ENCODE measurements at regions not wholly inside any gene's neighbourhood (a gene's known extent, or its start where the extent isn't known, plus 50 kb on each side); places are given as distances from the start of the nearest gene placed in this dataset.

DNA sequence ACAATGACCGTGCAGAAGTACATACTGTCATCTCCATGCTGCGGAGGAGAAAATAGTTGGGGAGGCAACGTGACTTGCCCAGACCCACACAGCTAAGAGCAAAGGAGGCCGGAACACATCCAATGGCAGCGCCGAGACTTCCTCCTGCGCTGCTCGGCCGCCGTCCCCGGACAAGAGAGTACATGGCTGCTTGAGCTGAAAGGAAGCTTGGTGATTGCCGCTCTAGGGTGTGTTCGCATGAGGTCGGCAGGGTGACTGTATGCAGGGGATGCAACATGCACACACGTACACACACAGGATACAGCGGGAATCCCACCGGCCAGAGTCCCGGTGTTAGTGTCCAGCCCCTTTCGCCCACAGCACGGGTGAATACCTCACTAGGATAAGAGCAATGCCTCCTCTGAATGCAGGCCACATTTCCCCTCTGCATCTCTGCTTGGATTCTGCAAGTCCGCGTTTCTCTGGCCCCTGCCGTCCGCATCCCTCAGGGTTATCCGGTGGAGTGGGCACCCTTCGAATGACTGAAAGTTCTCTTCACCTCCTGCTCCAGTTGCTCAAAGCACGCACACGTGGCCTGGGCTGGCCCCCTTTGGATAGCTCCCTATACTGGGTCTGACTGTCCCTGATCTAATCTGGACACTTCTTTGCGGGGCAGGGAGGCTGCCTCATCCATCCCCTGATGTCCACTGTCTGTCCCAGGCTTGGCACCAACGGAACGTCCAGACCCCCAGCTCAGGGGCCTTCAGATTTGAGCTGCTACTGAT is 78.8 kb downstream of the GSC start:
- H3K27me3 ChIP-seq: no peaks in the 10 kb centered on the region
- no peak overlapping the region for H3K4me2 ChIP-seq
- H3K4me1 ChIP-seq (ENCODE audit: insufficient read depth): peaks cover 4% of the 10 kb centered on the region
- H3K79me2 ChIP-seq: no peaks in the 10 kb centered on the region
- DNase-seq (ENCODE audit: low spot score): no peak
- H2AFZ ChIP-seq: no peak overlapping the region
- WGBS (ENCODE audit: low lambda C conversion rate, missing lambda C conversion rate): 92% methylated on average over 31 of the region's 31 CpGs
- no peaks in the 10 kb centered on the region for H4K20me1 ChIP-seq (ENCODE audit: insufficient read depth, poor library complexity, severe bottlenecking)
- H3K36me3 ChIP-seq (replicated peaks; ENCODE audit: insufficient read depth, low read depth): no peaks in the 10 kb centered on the region
- no peak overlapping the region for H3K4me3 ChIP-seq
- TF ChIP-seq, protein P1, sequence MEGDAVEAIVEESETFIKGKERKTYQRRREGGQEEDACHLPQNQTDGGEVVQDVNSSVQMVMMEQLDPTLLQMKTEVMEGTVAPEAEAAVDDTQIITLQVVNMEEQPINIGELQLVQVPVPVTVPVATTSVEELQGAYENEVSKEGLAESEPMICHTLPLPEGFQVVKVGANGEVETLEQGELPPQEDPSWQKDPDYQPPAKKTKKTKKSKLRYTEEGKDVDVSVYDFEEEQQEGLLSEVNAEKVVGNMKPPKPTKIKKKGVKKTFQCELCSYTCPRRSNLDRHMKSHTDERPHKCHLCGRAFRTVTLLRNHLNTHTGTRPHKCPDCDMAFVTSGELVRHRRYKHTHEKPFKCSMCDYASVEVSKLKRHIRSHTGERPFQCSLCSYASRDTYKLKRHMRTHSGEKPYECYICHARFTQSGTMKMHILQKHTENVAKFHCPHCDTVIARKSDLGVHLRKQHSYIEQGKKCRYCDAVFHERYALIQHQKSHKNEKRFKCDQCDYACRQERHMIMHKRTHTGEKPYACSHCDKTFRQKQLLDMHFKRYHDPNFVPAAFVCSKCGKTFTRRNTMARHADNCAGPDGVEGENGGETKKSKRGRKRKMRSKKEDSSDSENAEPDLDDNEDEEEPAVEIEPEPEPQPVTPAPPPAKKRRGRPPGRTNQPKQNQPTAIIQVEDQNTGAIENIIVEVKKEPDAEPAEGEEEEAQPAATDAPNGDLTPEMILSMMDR (IDR thresholded peaks at IDR 0.05; ENCODE audit: poor library complexity): no peak
- TF ChIP-seq EZH2phosphoT487 (IDR thresholded peaks at IDR 0.05; ENCODE audit: low read depth, severe bottlenecking, unreplicated experiment) (no peak), EZH2 (IDR thresholded peaks at IDR 0.05; ENCODE audit: borderline replicate concordance) (no peak)
- H3K9me3 ChIP-seq (ENCODE audit: low read depth): no peaks in the 10 kb centered on the region
- H3K9me2 ChIP-seq (replicated peaks; ENCODE audit: insufficient read depth): no peaks in the 10 kb centered on the region
- H3K27ac ChIP-seq: no peak overlapping the region

DNA sequence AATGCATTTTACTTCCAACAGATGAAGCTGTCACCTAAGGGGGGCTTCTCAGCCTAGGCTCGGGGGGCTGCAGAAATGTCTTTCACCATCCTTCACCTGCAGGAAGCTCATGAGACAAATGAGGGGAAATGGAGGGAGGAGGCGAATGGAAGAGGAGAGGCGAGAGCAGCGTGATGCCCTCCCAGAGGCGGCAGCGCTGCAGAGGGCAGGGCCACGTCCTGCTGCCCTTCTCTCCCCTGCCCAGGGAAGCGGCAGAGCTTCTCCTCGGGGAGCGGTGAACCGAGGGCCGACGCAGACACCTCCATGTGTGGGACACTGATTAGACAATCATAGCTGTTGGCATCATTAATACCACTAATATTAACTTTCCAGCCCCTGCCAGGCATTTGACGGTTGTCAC is 78.3 kb downstream of the SERPINA3 start:
- no peaks in the 10 kb centered on the region for H3K9me2 ChIP-seq (replicated peaks; ENCODE audit: insufficient read depth)
- H3K4me1 ChIP-seq (ENCODE audit: insufficient read depth): peaks cover 4% of the 10 kb centered on the region
- no peaks in the 10 kb centered on the region for H4K20me1 ChIP-seq (ENCODE audit: insufficient read depth, poor library complexity, severe bottlenecking)
- H3K9me3 ChIP-seq (ENCODE audit: low read depth): no peaks in the 10 kb centered on the region
- WGBS (ENCODE audit: low lambda C conversion rate, missing lambda C conversion rate): 90% methylated on average over 14 of the region's 14 CpGs
- TF ChIP-seq EZH2 (IDR thresholded peaks at IDR 0.05; ENCODE audit: borderline replicate concordance): no peak
- no peaks in the 10 kb centered on the region for H3K79me2 ChIP-seq
- H3K36me3 ChIP-seq (replicated peaks; ENCODE audit: insufficient read depth, low read depth): no peaks in the 10 kb centered on the region
- no peak overlapping the region for H3K27ac ChIP-seq
- no peak overlapping the region for H2AFZ ChIP-seq
- no peak for DNase-seq (ENCODE audit: low spot score)
- H3K4me2 ChIP-seq: no peak overlapping the region
- H3K4me3 ChIP-seq: no peak overlapping the region
- no peaks in the 10 kb centered on the region for H3K27me3 ChIP-seq

DNA sequence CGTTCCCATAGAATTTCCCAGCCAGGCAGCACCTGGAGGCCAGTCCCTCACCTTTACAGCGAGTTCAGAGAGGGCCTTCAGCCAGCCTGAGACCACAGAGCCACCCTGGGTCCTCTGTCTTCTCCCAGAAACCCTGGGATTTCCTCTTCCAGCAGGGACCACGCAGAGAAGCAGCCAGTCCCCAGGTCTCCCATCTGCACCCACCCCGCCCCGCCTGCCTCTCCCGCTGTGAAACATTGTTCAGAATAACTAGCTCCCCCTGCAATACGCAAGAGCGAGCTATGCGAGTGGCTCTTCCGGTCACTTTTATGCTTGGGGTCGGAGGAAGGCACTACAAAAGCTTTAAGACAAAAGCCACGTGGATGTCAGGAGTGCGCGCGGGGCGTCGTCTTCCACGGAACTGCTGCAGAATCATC is 77.8 kb downstream of the SERPINA3 start:
- WGBS (ENCODE audit: low lambda C conversion rate, missing lambda C conversion rate): 80% methylated on average over 18 of the region's 18 CpGs
- Histone ChIP-seq H2AFZ (no peak overlapping the region), H3K4me2 (peak overlapping the region; percentile 64), H3K79me2 (no peaks in the 10 kb centered on the region), H3K36me3 (replicated peaks; ENCODE audit: insufficient read depth, low read depth) (no peaks in the 10 kb centered on the region), H3K27ac (no peak overlapping the region), H3K9me3 (ENCODE audit: low read depth) (no peaks in the 10 kb centered on the region), H3K4me1 (ENCODE audit: insufficient read depth) (peaks cover 4% of the 10 kb centered on the region), H3K9me2 (replicated peaks; ENCODE audit: insufficient read depth) (no peaks in the 10 kb centered on the region), H3K27me3 (no peaks in the 10 kb centered on the region), H3K4me3 (no peak overlapping the region), H4K20me1 (ENCODE audit: insufficient read depth, poor library complexity, severe bottlenecking) (no peaks in the 10 kb centered on the region)
- no peak for DNase-seq (ENCODE audit: low spot score)
- TF ChIP-seq EZH2phosphoT487 (IDR thresholded peaks at IDR 0.05; ENCODE audit: low read depth, severe bottlenecking, unreplicated experiment) (no peak), EZH2 (IDR thresholded peaks at IDR 0.05; ENCODE audit: borderline replicate concordance) (no peak)
- TF ChIP-seq, protein P1 (IDR thresholded peaks at IDR 0.05; ENCODE audit: poor library complexity): no peak

DNA sequence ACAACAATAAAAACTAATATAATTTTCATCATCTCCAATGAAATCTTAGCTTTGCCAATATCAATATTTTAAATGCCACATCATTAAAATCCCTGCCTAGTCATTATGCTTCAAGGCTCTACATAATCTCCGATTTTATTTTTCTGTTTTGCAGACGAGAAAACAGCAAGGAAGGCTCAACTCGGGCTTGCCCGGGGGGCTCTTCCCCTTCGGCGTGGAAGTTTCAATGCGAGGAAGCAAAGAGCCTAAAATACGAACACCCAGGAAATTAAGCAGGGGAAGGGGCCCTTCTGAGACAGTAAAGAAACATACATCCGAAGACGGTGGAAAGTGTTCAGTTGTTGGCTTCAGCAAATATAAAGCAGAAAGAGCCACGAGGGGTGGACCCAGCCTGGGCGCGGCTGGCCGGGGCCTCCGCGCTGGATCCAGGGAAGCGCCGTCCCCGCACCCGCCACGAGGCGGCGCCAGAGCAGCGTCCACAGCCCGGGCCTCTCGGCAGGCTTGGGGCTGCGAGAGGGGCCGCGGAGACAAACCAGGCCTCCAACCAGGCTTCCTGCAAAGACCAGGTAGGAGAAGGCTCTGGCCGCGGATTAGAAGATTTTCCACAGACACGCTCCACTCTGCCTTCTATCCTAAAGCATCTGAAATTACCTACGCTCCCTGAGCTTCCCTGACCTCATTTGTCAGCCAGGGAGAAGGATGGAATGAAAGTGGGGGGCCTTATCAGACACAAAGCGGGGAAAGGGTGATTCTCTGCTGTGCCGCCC is 77.2 kb downstream of the SERPINA3 start:
- H3K36me3 ChIP-seq (replicated peaks; ENCODE audit: insufficient read depth, low read depth): no peaks in the 10 kb centered on the region
- H3K27me3 ChIP-seq: no peaks in the 10 kb centered on the region
- peak overlapping the region; percentile 41 for H2AFZ ChIP-seq
- H3K9me3 ChIP-seq (ENCODE audit: low read depth): no peaks in the 10 kb centered on the region
- H3K4me3 ChIP-seq: no peak overlapping the region
- peaks cover 4% of the 10 kb centered on the region for H3K4me1 ChIP-seq (ENCODE audit: insufficient read depth)
- H3K79me2 ChIP-seq: no peaks in the 10 kb centered on the region
- no peak overlapping the region for H3K27ac ChIP-seq
- peak; percentile 87 for DNase-seq (ENCODE audit: low spot score)
- H3K9me2 ChIP-seq (replicated peaks; ENCODE audit: insufficient read depth): no peaks in the 10 kb centered on the region
- peak overlapping the region; percentile 64 for H3K4me2 ChIP-seq
- H4K20me1 ChIP-seq (ENCODE audit: insufficient read depth, poor library complexity, severe bottlenecking): no peaks in the 10 kb centered on the region
- TF ChIP-seq EZH2phosphoT487 (IDR thresholded peaks at IDR 0.05; ENCODE audit: low read depth, severe bottlenecking, unreplicated experiment): no peak
- TF ChIP-seq, protein P1 (IDR thresholded peaks at IDR 0.05; ENCODE audit: poor library complexity): peak; percentile 98
- WGBS (ENCODE audit: low lambda C conversion rate, missing lambda C conversion rate): 22% methylated on average over 35 of the region's 35 CpGs
